HG03571 (cell line): ENCODE measurements at regions not wholly inside any gene's neighbourhood (a gene's known extent, or its start where the extent isn't known, plus 50 kb on each side); places are given as distances from the start of the nearest gene placed in this dataset.
"Not testable (repeated sequence)": the region's sequence is repeated elsewhere in the genome, so short reads cannot be mapped to it uniquely, and the experiment has no call there.

ENCODE experiments used
- ATAC-seq: cut with Tn5 transposase; IDR thresholded peaks from one replicate; pipeline ENCODE4 v1.9.1; 2021; ENCODE audit not compliant: unreplicated experiment

- no peak for ATAC-seq
Observed at GRCh38 chr1:98299313-98299712, 362.2 kb upstream of the SNX7 start.

- no peak for ATAC-seq
Observed at GRCh38 chr1:98298319-98298718, 363.2 kb upstream of the SNX7 start.

- ATAC-seq = no peak
Observed at GRCh38 chr1:98296681-98297080, 364.8 kb upstream of the SNX7 start.

- ATAC-seq = no peak
Observed at GRCh38 chr1:98294127-98294526, 367.4 kb upstream of the SNX7 start.

GRCh38 chr1:98292994-98293393 is 368.5 kb upstream of the SNX7 start:
- ATAC-seq = no peak

- no peak for ATAC-seq
Observed at GRCh38 chr1:98289311-98289710, 368.5 kb upstream of the DPYD start.

- no peak for ATAC-seq
Observed at GRCh38 chr1:98288494-98288893, 367.7 kb upstream of the DPYD start.

GRCh38 chr1:98287626-98288025 is 366.8 kb upstream of the DPYD start:
- no peak for ATAC-seq

GRCh38 chr1:98286656-98287055 is 365.8 kb upstream of the DPYD start:
- no peak for ATAC-seq

- not testable (repeated sequence) for ATAC-seq
Observed at GRCh38 chr1:98285286-98285685, 364.5 kb upstream of the DPYD start.

GRCh38 chr1:98280049-98280448 is 359.2 kb upstream of the DPYD start:
- ATAC-seq = no peak

- no peak for ATAC-seq
Observed at GRCh38 chr1:98278055-98278454, 357.2 kb upstream of the DPYD start.

GRCh38 chr1:98277118-98277517 is 356.3 kb upstream of the DPYD start:
- ATAC-seq = no peak

GRCh38 chr1:98276514-98276913 is 355.7 kb upstream of the DPYD start:
- ATAC-seq = no peak

- no peak for ATAC-seq
Observed at GRCh38 chr1:98268316-98268715, 347.5 kb upstream of the DPYD start.

- ATAC-seq = no peak
Observed at GRCh38 chr1:98267423-98267822, 346.6 kb upstream of the DPYD start.

GRCh38 chr1:98264727-98265126 is 343.9 kb upstream of the DPYD start:
- no peak for ATAC-seq

- ATAC-seq = no peak
Observed at GRCh38 chr1:98260839-98261238, 340.0 kb upstream of the DPYD start.

- ATAC-seq = no peak
Observed at GRCh38 chr1:98260412-98260811, 339.6 kb upstream of the DPYD start.

GRCh38 chr1:98256700-98257099 is 335.9 kb upstream of the DPYD start:
- no peak for ATAC-seq

- no peak for ATAC-seq
Observed at GRCh38 chr1:98253145-98253544, 332.3 kb upstream of the DPYD start.

- ATAC-seq = no peak
Observed at GRCh38 chr1:98251497-98251896, 330.7 kb upstream of the DPYD start.

GRCh38 chr1:98232678-98233077 is 311.8 kb upstream of the DPYD start:
- no peak for ATAC-seq

- no peak for ATAC-seq
Observed at GRCh38 chr1:98222706-98223105, 301.9 kb upstream of the DPYD start.
